Fibroblast of pulmonary artery (primary cell): ENCODE measurements at regions not wholly inside any gene's neighbourhood (a gene's known extent, or its start where the extent isn't known, plus 50 kb on each side); places are given as distances from the start of the nearest gene placed in this dataset.

ENCODE experiments used
- DNase-seq: peaks from one replicate; pipeline ENCODE4 v3.0.0-alpha.2; 2010; ENCODE audit warnings: low read depth
- H3K4me3 ChIP-seq: replicated peaks from 2 replicates; pipeline ENCODE4 v1.5.1; 2011; ENCODE audit warnings: low read depth, mild to moderate bottlenecking, control low read depth, low read length, moderate library complexity
- TF ChIP-seq, protein P1 (sequence below): IDR thresholded peaks from 2 replicates; pipeline ENCODE4 v1.5.1; 2011; ENCODE audit warnings: mild to moderate bottlenecking, control low read depth, low read length, inconsistent platforms; ENCODE audit errors: missing control alignments

DNA sequence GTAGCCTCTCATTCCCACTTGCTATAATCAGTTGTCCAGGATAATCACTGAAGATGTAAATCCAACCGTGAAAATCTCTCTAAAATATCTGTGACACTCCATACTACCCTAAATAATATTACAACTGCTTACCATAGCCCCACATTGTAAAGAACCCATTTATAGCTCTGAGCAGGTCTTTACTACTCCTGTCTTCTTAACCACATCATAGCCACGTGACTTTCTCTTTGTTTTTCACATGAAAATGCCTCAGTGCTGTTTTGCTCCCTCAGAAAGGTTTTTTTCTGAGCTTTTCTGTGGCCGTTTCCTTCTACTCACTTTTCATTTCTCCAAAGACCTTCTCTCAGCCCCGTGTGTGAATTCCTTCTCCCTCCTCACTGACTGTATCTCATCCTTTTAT, 662.2 kb upstream of the ADARB2 start:
- no peak for DNase-seq
- no peak overlapping the region for H3K4me3 ChIP-seq
- TF ChIP-seq, protein P1, sequence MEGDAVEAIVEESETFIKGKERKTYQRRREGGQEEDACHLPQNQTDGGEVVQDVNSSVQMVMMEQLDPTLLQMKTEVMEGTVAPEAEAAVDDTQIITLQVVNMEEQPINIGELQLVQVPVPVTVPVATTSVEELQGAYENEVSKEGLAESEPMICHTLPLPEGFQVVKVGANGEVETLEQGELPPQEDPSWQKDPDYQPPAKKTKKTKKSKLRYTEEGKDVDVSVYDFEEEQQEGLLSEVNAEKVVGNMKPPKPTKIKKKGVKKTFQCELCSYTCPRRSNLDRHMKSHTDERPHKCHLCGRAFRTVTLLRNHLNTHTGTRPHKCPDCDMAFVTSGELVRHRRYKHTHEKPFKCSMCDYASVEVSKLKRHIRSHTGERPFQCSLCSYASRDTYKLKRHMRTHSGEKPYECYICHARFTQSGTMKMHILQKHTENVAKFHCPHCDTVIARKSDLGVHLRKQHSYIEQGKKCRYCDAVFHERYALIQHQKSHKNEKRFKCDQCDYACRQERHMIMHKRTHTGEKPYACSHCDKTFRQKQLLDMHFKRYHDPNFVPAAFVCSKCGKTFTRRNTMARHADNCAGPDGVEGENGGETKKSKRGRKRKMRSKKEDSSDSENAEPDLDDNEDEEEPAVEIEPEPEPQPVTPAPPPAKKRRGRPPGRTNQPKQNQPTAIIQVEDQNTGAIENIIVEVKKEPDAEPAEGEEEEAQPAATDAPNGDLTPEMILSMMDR, result no peak

DNA sequence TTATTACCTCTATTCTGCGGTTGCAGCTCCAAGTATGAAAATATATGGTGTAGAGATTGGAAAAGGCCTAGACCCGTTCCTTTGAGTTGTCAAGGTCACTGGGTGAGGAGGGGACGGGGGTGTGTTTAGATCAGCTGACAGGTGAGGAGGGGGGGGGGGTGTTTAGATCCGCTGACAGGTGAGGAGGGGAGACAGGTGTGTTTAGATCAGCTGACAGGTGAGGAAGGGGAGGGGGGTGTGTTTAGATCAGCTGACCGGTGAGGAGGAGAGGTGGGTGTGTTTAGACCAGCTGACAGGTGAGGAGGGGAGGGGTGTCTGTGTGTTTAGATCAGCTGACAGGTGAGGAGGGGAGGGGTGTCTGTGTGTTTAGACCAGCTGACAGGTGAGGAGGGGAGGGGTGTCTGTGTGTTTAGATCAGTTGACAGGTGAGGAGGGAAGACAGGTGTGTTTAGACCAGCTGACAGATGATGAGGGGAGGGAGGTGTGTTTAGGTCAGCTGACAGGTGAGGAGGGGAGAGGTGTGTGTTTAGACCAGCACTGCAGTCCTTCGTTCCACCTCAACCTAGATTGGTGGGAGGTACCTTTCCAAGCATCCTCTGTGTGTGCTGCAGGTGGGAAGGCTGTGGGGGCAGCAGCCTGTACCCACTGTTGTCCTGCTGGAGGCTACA, 655.0 kb upstream of the ADARB2 start:
- DNase-seq, result no peak
- TF ChIP-seq, protein P1, result no peak
- H3K4me3 ChIP-seq, result no peak overlapping the region

DNA sequence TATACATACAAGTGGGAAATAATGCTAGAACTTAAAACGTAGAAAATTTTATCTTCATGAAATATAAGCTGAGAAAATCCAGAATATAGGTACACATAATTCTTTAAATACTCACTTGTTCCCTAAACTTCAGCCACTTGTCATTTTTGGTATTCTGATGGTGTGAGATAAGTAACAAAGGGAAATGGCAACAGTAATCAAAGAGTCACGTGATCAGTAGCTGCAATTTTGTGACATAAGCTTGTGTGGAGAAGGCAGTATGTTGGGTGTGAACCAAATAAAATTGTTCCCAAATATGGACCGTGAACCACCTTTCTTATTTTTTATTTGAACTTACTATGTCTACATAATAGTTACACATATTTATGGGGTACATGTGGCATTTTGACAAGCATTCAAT, 650.3 kb upstream of the ADARB2 start:
- TF ChIP-seq, protein P1, result no peak
- no peak for DNase-seq
- no peak overlapping the region for H3K4me3 ChIP-seq

DNA sequence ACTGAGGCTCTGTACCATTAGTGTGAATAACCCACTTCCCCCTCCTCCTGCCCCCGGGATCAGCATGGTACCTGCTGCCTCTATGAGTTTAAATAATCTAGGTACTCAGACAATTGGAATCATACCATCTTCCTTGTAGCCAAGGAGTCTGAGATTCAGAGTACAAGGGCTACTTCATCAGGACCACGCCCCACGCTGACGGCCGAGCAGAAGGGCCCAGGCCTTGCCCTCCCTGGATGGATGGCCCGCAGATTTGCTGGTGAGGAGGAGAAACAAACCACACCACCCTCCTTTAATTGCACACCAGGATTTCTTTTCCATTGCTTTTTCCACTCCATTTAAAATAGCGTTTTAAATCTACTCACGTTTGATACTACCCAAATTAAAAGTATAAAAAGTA, 649.9 kb upstream of the ADARB2 start:
- no peak for DNase-seq
- TF ChIP-seq, protein P1, result no peak
- no peak overlapping the region for H3K4me3 ChIP-seq

DNA sequence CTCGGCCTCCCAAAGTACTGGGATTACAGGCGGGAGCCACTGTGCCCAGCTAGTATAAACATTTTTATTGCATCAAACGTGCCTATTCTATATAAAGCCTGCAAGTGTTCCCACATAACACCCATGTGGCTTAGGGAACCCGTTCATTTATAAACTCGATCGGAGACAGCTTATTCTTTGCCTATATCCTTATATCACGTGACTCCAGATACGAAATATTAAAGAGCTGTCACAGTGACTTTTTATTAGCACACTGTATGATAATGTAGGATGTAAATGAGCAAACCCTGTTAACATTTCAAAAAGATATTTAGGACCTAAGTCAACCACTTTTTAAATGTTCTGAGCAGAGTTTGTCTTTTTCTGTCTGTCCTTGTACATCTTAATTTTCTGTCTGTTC, 642.9 kb upstream of the ADARB2 start:
- TF ChIP-seq, protein P1, result no peak

DNA sequence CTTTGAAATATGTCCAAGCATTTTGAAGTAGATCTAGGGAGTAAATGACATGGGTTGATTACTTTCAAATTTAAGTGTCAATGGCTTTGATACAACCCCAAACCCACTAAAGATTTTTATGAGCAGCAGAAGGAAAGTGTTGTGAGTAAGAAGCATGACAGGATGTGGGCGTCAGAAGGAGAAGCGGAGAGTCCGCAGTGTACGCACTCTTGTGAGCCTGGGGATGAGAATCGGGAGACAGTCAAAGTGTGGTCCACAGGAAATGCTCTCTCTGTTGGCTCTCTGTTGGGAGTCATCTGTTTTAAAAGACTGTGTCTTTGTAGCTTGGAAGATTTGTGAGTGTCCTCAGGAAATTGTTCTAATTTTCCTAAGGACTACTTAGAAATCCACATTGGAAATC, 629.8 kb upstream of the ADARB2 start:
- DNase-seq, result no peak
- H3K4me3 ChIP-seq, result no peak overlapping the region
- TF ChIP-seq, protein P1, result no peak

More for the DNA sequence above, 642.9 kb upstream of the ADARB2 start:
- DNase-seq, result no peak
- H3K4me3 ChIP-seq, result no peak overlapping the region

DNA sequence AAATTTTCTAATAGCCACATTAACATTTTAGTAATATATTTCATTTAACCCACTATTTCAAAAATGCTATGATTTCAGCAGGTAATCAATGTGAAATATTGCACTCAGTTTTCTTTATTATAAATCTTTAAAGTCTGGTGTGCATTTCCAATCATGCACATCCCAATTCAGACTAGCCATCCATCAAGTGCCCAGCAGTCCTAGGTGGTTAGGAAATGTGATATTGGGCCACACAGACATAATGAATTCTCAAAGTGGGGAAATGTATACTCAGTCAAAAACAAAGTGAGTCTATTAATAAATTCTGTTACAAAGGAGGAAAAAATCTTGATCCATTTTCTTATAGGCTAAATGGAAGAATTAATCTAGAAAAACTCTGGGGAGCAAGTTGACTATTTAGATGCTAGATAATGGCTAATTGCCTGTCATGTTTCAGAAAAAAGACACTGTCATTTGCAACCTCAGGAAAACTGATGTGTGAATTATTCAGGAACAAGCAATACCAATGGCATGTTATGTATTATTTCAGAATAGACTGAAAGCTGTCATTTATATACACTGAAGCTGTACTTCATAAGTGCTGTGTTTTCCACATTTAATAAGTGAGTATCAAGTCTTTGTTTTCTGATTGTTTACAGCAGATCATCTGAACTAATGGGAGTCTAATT, 629.1 kb upstream of the ADARB2 start:
- TF ChIP-seq, protein P1, result no peak
- no peak overlapping the region for H3K4me3 ChIP-seq
- no peak for DNase-seq
